ENCODE measurements at regions not wholly inside any gene's neighbourhood (a gene's known extent, or its start where the extent isn't known, plus 50 kb on each side); places are given as distances from the start of the nearest gene placed in this dataset.

DNA sequence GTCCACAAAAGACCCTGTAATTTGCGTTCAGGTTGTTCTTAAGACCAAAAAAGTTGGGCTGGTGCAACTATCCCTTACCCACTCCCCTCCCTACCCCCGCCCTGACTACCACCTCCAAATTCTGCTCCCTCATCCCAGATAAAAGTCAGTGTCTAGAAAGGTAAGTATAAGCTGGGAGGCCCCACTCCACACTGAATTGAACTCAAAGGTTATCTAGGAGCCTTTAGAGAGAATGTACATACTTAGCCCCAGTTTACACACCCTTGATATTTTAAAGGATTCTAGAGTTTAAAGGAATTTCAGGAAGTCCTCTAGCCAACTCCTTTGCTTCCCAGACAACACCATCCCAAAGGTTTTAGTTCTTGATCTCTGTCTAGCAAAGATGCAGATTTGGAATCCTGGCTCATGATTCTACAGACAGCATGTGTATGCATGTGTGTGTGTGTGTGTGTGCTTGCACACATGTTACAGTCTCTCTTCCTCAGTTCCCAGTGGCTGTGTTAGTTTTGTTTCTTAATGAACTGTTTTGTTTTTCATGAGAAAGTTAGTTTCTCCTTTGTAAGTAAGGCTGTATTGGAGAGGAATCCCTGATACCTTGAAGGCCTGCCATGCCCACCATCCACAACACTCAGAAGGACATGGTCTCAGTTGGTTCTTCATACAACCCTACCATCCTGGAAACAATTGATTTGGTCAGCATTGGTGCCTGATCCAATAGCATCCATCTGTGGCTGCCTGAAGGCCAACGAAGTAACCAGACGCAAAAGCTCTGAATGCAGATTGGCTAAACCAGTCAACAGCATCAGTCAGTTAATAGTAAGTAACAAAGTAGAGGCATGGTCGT, 281.3 kb downstream of the SOX9 start:
- Histone ChIP-seq H3K9me3 (ENCODE audit: insufficient read depth, low read depth, low read length) (no peaks in the 10 kb centered on the region; the same call in 1 of the 2 replicates), H3K9ac (ENCODE audit: low read depth, low read length, poor library complexity, severe bottlenecking) (no peak overlapping the region), H3K9me2 (replicated peaks; ENCODE audit: low read depth, low read length) (no peaks in the 10 kb centered on the region), H3F3A (ENCODE audit: low read depth) (no peaks in the 10 kb centered on the region), H3K27me3 (ENCODE audit: insufficient read depth, low read length, poor library complexity, severe bottlenecking) (no peaks in the 10 kb centered on the region), H3K4me3 (ENCODE audit: low read length, poor library complexity, severe bottlenecking) (no peak overlapping the region), H3K79me2 (ENCODE audit: insufficient read depth, low read length) (no peaks in the 10 kb centered on the region), H3K4me2 (ENCODE audit: low read depth, low read length, poor library complexity, severe bottlenecking) (no peak overlapping the region), H3K36me3 (ENCODE audit: insufficient read depth, low read length) (no peaks in the 10 kb centered on the region), H3K4me1 (ENCODE audit: insufficient read depth, low read length, poor library complexity, severe bottlenecking) (no peaks in the 10 kb centered on the region), H2AFZ (ENCODE audit: low read length) (no peak overlapping the region), H4K20me1 (ENCODE audit: insufficient read depth, low read length, poor library complexity, severe bottlenecking) (no peaks in the 10 kb centered on the region)
- TF ChIP-seq EZH2phosphoT487 (IDR thresholded peaks at IDR 0.05; ENCODE audit: borderline replicate concordance): no peak
- TF ChIP-seq, protein P1, sequence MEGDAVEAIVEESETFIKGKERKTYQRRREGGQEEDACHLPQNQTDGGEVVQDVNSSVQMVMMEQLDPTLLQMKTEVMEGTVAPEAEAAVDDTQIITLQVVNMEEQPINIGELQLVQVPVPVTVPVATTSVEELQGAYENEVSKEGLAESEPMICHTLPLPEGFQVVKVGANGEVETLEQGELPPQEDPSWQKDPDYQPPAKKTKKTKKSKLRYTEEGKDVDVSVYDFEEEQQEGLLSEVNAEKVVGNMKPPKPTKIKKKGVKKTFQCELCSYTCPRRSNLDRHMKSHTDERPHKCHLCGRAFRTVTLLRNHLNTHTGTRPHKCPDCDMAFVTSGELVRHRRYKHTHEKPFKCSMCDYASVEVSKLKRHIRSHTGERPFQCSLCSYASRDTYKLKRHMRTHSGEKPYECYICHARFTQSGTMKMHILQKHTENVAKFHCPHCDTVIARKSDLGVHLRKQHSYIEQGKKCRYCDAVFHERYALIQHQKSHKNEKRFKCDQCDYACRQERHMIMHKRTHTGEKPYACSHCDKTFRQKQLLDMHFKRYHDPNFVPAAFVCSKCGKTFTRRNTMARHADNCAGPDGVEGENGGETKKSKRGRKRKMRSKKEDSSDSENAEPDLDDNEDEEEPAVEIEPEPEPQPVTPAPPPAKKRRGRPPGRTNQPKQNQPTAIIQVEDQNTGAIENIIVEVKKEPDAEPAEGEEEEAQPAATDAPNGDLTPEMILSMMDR (conservative IDR thresholded peaks at IDR 0.05; ENCODE audit: low read length): no peak

DNA sequence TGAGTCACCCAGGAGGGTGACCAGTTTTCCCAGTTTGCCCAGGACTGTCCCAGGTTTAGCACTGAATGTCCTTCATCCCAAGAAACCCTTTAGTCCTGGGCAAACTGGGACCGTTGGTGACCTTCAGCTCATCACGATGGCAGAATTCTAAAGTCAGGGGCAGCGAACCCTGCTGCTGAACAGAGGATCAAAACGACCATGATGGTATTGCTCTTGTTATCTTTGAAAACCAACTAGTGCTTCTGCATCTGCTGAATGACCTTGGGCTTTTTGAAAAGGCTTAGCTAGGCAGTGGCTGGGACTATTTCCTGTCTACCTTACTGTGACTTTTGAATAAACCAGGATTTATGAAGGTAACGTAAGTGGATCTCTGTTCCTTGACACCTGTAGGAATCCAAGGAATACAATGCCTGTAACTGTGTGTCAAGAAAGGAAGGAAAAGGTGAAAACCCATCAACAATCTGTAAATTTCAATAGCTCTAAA, 281.9 kb downstream of the SOX9 start:
- H3K9me2 ChIP-seq (replicated peaks; ENCODE audit: low read depth, low read length): no peaks in the 10 kb centered on the region
- no peak overlapping the region for H3K9ac ChIP-seq (ENCODE audit: low read depth, low read length, poor library complexity, severe bottlenecking)
- H4K20me1 ChIP-seq (ENCODE audit: insufficient read depth, low read length, poor library complexity, severe bottlenecking): no peaks in the 10 kb centered on the region
- H3K4me2 ChIP-seq (ENCODE audit: low read depth, low read length, poor library complexity, severe bottlenecking): no peak overlapping the region
- H2AFZ ChIP-seq (ENCODE audit: low read length): no peak overlapping the region
- no peaks in the 10 kb centered on the region for H3F3A ChIP-seq (ENCODE audit: low read depth)
- no peaks in the 10 kb centered on the region for H3K79me2 ChIP-seq (ENCODE audit: insufficient read depth, low read length)
- no peaks in the 10 kb centered on the region; the same call in 1 of the 2 replicates for H3K9me3 ChIP-seq (ENCODE audit: insufficient read depth, low read depth, low read length)
- H3K4me1 ChIP-seq (ENCODE audit: insufficient read depth, low read length, poor library complexity, severe bottlenecking): no peaks in the 10 kb centered on the region
- no peak overlapping the region for H3K4me3 ChIP-seq (ENCODE audit: low read length, poor library complexity, severe bottlenecking)
- no peaks in the 10 kb centered on the region for H3K27me3 ChIP-seq (ENCODE audit: insufficient read depth, low read length, poor library complexity, severe bottlenecking)
- TF ChIP-seq, protein P1 (conservative IDR thresholded peaks at IDR 0.05; ENCODE audit: low read length): no peak
- TF ChIP-seq EZH2phosphoT487 (IDR thresholded peaks at IDR 0.05; ENCODE audit: borderline replicate concordance): no peak
- no peaks in the 10 kb centered on the region for H3K36me3 ChIP-seq (ENCODE audit: insufficient read depth, low read length)

DNA sequence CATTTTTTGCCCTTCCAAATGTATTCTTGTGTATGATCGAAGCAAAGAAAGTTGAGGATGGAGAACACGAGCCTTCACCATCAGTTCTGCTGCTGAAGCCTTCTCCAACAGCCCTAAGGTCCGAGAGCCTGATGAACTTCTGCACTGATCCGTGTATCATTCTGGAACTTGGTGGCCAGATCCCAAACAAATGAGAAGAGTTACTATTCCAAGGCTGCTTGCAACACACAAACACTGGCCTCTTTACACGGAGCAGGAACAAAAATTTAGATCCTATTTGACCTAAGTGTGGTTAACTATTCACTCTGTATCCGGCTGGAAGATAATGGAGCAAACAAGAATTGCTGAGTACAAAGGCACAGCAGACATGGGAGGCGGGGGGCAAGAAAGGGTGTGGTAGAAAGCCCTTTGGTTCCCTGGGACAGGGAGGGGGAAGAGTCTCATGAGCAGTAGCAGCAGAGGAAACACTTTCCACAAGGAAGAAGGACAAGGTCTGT, 282.9 kb downstream of the SOX9 start:
- no peaks in the 10 kb centered on the region for H3F3A ChIP-seq (ENCODE audit: low read depth)
- no peak overlapping the region for H3K4me2 ChIP-seq (ENCODE audit: low read depth, low read length, poor library complexity, severe bottlenecking)
- H3K4me1 ChIP-seq (ENCODE audit: insufficient read depth, low read length, poor library complexity, severe bottlenecking): no peaks in the 10 kb centered on the region
- no peaks in the 10 kb centered on the region for H4K20me1 ChIP-seq (ENCODE audit: insufficient read depth, low read length, poor library complexity, severe bottlenecking)
- no peak overlapping the region for H3K9ac ChIP-seq (ENCODE audit: low read depth, low read length, poor library complexity, severe bottlenecking)
- no peaks in the 10 kb centered on the region for H3K27me3 ChIP-seq (ENCODE audit: insufficient read depth, low read length, poor library complexity, severe bottlenecking)
- no peaks in the 10 kb centered on the region for H3K79me2 ChIP-seq (ENCODE audit: insufficient read depth, low read length)
- H3K9me2 ChIP-seq (replicated peaks; ENCODE audit: low read depth, low read length): no peaks in the 10 kb centered on the region
- H3K4me3 ChIP-seq (ENCODE audit: low read length, poor library complexity, severe bottlenecking): no peak overlapping the region
- H3K36me3 ChIP-seq (ENCODE audit: insufficient read depth, low read length): no peaks in the 10 kb centered on the region
- H2AFZ ChIP-seq (ENCODE audit: low read length): no peak overlapping the region
- no peaks in the 10 kb centered on the region; the same call in 1 of the 2 replicates for H3K9me3 ChIP-seq (ENCODE audit: insufficient read depth, low read depth, low read length)
- TF ChIP-seq, protein P1 (conservative IDR thresholded peaks at IDR 0.05; ENCODE audit: low read length): no peak
- TF ChIP-seq EZH2phosphoT487 (IDR thresholded peaks at IDR 0.05; ENCODE audit: borderline replicate concordance): no peak

Measured in Loucy (cell line).